HG02798 (cell line): ENCODE measurements at regions not wholly inside any gene's neighbourhood (a gene's known extent, or its start where the extent isn't known, plus 50 kb on each side); places are given as distances from the start of the nearest gene placed in this dataset.

ENCODE experiments used
- ATAC-seq: cut with Tn5 transposase; IDR thresholded peaks from one replicate; pipeline ENCODE4 v1.9.1; 2021; ENCODE audit warnings: mild to moderate bottlenecking; ENCODE audit not compliant: unreplicated experiment, poor library complexity

- ATAC-seq, result no peak
These were observed 230.4 kb downstream of the OMA1 start for GRCh38 chr1:58316141-58316540.

DNA sequence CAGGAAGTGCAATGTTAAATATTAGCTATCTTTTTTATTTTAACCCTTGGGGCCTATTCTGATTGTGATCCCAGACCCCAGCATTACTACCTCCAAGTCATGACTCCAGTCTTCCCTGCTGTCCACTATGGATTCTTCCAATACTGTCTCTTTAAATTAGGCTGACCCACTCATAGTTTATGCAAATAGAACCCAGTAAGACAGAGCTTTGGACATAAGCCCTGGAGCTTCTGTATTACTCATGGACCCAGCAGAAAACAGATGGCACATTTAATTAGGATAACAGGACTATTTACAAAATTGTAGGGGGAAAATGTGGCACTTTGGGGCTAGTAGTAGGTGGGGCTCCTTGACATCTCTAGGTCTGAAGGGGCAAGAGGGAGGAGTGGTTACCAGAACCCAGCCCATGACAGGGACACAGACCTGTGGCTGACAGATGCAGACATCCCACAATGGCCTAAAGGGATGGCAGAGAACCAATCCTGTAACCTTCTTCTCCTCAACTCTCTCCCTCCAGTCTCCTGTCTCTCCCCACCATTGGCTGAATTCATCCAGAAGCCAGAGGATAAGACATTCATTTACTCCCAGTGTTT is 233.5 kb downstream of the OMA1 start:
- no peak for ATAC-seq

DNA sequence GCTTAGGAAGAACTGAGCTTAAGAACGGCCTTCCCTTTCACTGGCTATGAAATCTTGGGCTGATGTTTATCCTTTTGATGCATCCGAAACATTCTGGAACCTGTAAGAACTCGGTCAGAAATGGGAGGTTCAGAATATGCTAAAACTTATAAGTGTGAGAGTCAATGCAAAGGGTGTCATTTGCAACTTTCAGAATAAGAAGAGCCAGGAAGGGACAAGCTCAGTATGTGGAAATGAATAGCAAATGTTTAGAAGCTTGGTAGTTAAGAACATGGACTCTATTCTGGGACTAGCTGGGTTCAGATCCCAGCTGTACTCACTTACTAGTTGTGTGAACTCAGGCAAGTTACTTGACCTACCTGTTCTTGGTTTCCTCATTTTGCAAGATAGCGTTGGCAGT is 234.1 kb downstream of the OMA1 start:
- no peak for ATAC-seq

DNA sequence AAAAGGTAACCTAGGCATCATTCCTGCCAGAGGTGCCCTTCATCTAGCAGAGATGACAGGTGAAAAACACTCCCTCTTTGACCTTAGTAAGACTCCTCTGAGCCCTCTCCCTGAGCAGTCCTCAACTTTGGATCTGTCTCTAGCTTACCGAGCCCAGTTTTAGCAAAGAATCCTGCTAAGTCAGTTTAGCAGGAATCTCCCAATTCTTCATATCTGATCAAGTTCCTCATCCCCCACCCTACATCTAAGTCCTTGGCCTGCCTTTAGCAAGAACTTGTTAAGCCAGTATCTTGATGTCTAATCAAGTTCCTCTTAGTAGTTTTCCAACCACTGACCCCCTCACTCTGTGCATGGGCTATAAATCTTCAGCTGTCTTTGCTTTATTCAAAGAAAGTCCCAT is 235.6 kb downstream of the OMA1 start:
- ATAC-seq, result no peak

- no peak for ATAC-seq
These were observed 236.1 kb downstream of the OMA1 start for GRCh38 chr1:58310469-58310868.

GRCh38 chr1:58308206-58308605 is 238.3 kb downstream of the OMA1 start:
- no peak for ATAC-seq

DNA sequence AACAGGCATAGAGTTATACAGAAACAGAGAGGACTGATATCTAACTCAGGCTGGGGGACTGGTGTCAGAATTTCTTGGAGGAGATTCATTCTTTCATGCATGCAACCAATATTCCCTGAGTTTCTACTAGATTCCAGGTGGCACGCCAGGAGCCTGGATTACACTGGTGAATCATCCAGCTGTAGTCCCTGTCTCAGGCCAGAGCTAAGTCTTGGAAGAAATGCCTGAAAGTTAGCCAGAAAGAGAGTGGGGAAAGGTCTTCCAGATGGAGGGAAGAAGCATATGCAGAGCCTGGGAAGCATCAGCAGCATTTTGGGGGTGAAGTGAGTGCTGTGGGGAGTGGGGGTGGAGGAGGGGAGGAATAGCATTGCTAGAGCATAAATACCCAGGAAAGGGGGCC is 239.1 kb downstream of the OMA1 start:
- ATAC-seq, result no peak

DNA sequence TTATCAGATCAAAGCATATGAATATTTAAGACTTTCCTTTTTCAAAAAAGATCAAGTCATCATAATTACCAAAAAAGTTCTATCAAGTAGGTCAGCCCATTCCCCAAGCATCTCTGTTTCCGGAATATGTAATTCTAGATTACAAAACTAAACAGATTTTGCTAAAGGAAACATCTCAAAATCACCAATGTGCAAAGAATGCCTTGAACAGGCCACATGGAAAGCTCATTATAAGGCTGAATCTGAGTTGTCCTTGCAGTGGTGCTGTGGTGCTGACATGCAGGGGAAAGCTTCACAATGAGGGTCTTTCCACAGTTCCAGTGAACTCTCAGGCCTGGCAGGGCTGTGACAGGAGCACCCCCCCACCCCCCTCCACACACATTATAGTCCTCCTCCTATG is 240.9 kb downstream of the OMA1 start:
- ATAC-seq, result no peak

GRCh38 chr1:58304346-58304975 is 242.1 kb downstream of the OMA1 start:
- ATAC-seq, result no peak

- no peak for ATAC-seq
These were observed 242.7 kb downstream of the OMA1 start for GRCh38 chr1:58303841-58304240.

DNA sequence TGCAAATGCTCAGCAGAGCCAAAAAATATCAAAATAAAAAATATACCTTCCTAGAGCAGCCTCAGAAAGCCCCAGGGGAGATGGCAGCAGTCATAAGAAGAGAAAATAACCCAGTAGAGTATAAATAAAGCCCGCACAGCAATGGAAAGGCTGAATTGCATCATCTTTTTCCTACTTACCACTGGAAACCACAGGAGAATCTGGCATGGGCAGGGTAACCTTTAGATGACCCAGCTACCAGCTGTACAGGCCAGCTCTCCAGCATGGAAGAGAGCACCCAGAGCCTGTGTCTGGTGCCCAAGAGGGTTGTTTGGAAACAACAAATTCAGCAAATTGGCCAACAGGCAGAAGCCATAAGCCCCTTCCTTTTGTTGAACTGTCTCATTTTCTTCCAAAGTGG is 253.1 kb downstream of the OMA1 start:
- no peak for ATAC-seq

- no peak for ATAC-seq
These were observed 255.7 kb downstream of the OMA1 start for GRCh38 chr1:58290685-58291372.

- no peak for ATAC-seq
These were observed 257.8 kb downstream of the OMA1 start for GRCh38 chr1:58288624-58289142.

DNA sequence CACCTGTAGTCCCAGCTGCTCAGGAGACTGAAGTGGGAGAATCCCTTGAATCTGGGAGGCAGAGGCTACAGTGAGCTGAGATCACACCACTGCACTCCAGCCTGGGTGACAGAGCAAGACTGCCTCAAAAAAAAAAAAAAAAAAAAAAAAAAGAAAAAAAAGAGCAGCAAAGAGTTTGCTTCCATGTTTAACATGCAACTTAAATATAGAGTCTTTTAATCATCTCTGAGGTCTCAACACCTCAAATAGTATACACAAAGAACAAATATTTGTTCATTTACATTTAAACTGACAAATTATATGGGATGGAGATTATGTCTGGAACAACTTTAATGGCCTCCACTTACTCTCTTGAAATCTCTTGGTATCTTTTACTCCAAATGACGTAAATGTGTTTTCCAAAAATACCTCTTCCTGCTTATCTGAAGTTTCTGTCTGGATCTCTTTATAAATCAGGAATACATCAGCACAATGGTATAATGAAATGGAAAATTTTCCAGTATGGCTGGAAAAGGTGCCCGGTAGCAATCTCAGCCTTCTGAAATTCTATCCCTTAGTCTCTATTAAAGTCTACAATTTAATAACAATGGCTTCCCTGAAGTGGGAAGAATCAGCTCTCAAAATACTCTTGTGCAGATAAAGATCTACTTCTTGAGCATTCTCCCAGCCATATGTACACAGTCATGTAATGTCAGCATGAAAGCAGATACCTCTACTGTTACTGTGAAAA is 258.5 kb downstream of the OMA1 start:
- no peak for ATAC-seq

- ATAC-seq, result no peak
These were observed 262.4 kb downstream of the OMA1 start for GRCh38 chr1:58284225-58284510.

DNA sequence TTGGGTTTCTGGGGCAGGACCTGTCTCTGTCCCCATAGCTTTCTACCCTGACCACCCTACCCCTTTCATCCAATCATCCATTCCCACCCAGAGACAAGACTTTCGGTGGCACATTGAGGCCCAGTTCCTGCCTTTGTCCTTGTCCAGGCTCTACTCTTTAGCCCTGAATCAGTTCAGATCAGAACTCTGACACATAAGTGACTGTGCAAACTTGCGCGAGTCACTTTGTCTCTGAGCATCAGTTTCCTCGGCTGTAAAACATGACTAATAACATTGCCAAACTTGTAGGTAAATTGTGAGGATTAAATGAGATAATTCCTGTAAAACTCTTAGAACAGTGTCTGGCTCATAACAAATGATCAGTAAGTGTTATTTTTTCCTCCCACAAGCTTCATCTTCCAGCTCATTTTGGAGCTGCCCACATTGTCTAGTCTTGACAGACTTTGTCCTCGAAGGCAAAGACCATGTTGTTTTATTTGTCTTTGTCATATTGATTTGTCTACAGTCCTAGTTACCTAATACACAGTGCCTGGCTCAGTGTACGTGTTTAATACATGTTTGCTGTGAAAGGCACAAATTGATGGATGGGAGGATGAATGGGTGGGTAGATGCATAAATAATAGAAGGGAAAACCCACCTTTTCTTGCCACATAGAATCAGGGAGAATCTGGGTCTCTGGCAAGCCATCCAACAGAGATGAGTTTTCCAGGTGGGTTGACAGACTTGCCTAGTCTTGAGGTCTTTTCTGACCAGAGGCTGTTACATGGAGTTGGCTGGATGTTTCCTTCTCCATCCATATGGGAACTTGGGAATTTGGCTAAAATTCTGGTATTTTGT is 262.9 kb downstream of the OMA1 start:
- no peak for ATAC-seq

- no peak for ATAC-seq
These were observed 263.7 kb downstream of the OMA1 start for GRCh38 chr1:58282623-58283387.

- ATAC-seq, result no peak
These were observed 280.3 kb downstream of the OMA1 start for GRCh38 chr1:58266242-58266641.

DNA sequence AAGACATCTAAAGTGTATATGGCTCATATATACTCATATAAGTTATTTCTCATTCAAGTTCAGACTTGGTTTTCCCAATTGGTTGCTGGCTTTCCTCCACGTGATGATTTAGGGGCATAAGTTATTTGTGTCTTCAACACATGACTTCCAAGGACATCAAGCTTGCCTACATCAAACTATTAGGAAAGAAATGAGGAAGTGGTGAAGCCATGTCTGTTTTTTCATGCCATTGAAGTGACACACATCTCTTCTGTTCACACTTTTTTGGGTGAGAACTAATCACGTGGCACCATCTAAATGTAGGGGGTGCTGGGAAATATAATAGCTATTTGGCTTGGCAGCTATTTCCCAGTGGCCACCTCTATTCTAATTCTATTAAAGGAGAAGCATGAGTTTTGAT is 282.1 kb downstream of the OMA1 start:
- ATAC-seq, result no peak

DNA sequence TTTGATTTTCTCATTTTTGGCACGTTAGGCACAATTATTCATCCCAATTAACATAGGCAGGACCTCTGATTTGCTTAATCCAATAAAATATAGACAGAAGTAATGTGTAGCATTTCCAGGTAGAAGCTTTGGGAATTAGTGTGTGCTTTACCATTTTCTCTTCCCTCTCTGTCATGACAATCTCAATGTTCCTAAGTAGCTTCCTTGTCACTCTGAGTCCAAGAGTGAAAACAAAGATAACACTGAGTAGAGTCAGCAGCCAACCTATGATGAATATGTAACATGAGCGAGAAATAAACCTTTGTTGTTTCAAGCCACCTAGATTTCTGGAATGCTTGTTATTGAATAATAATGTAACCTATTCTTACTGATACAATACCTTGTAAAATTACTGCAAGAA is 283.8 kb downstream of the OMA1 start:
- ATAC-seq, result no peak
